A673 (cell line): ENCODE measurements at regions not wholly inside any gene's neighbourhood (a gene's known extent, or its start where the extent isn't known, plus 50 kb on each side); places are given as distances from the start of the nearest gene placed in this dataset.

ENCODE experiments used
- BruUV-seq: library from RNA; stranded (reverse); fragments of 400-500 nt; replicated peaks from 2 replicates; lab custom pipeline; 2021; lab: Mats Ljungman, UMichigan
- CTCF ChIA-PET: fragments of 300-600 bp; sonication (Branson Sonifier 250); formaldehyde crosslinking; loops from one replicate; lab custom pipeline; 2022; ENCODE audit warnings: antibody characterized with exemption; lab: Charles Lee
- POLR2A ChIA-PET: fragments of 300-600 bp; sonication (Branson Sonifier 250); formaldehyde crosslinking; loops from one replicate; lab custom pipeline; 2022; ENCODE audit warnings: antibody characterized with exemption; ENCODE audit not compliant: low non-redundant PET; lab: Charles Lee
- DNase-seq: peaks from one replicate; pipeline ENCODE4 v3.0.0-alpha.2; 2015; ENCODE audit warnings: low spot score
- H3K27ac ChIP-seq: fragments of 200-600 bp; sonication (generic); 2 replicates; pipeline ENCODE4 v1.5.1; 2016; ENCODE audit warnings: mixed run types, low read depth, mild to moderate bottlenecking, mixed read lengths, antibody characterized with exemption, low read length; ENCODE audit not compliant: poor library complexity, severe bottlenecking
- H3K27me3 ChIP-seq: fragments of 200-600 bp; sonication (generic); replicated peaks from 2 replicates; pipeline ENCODE4 v1.6.1; 2017; ENCODE audit warnings: mixed run types, low read depth, mild to moderate bottlenecking, mixed read lengths, antibody characterized with exemption, low read length; ENCODE audit not compliant: insufficient read depth, poor library complexity
- H3K36me3 ChIP-seq: fragments of 200-600 bp; sonication (generic); 2 replicates; pipeline ENCODE4 v1.6.1; 2016; ENCODE audit warnings: mixed run types, mild to moderate bottlenecking, mixed read lengths, antibody characterized with exemption, low read length; ENCODE audit not compliant: insufficient read depth, poor library complexity, severe bottlenecking
- H3K4me1 ChIP-seq: fragments of 200-600 bp; sonication (generic); 2 replicates; pipeline ENCODE4 v1.6.1; 2017; ENCODE audit warnings: mixed run types, mild to moderate bottlenecking, mixed read lengths, antibody characterized with exemption, low read length; ENCODE audit not compliant: insufficient read depth, poor library complexity, severe bottlenecking
- H3K4me3 ChIP-seq: fragments of 200-600 bp; sonication (generic); 2 replicates; pipeline ENCODE4 v1.5.1; 2016; ENCODE audit warnings: low read depth, mixed run types, mild to moderate bottlenecking, mixed read lengths, low read length; ENCODE audit not compliant: poor library complexity, severe bottlenecking
- H3K9me3 ChIP-seq: fragments of 200-600 bp; sonication (generic); 2 replicates; pipeline ENCODE4 v1.6.1; 2016; ENCODE audit warnings: mixed run types, low read depth, mild to moderate bottlenecking, mixed read lengths, antibody characterized with exemption, low read length; ENCODE audit not compliant: poor library complexity, severe bottlenecking
- EZH2 ChIP-seq: fragments of 200-600 bp; sonication (generic); IDR thresholded peaks from 2 replicates; pipeline ENCODE4 v1.6.1; 2017; ENCODE audit warnings: borderline replicate concordance, low read depth, mild to moderate bottlenecking, mixed read lengths, antibody characterized with exemption, low read length; ENCODE audit not compliant: poor library complexity, severe bottlenecking
- intact Hi-C: fragments of 100-400 bp; cut with micrococcal nuclease; formaldehyde crosslinking; loops from one replicate; pipeline ENCODE4 v1.10.0; 2022; ENCODE audit not compliant: unreplicated experiment
- TF ChIP-seq, protein P1 (sequence below): fragments of 300-800, 200-600 bp; sonication (generic); conservative IDR thresholded peaks from 2 replicates; pipeline ENCODE4 v1.5.1; 2017; ENCODE audit warnings: low read depth, mild to moderate bottlenecking, antibody characterized with exemption, low read length, moderate library complexity, mixed read lengths

DNA sequence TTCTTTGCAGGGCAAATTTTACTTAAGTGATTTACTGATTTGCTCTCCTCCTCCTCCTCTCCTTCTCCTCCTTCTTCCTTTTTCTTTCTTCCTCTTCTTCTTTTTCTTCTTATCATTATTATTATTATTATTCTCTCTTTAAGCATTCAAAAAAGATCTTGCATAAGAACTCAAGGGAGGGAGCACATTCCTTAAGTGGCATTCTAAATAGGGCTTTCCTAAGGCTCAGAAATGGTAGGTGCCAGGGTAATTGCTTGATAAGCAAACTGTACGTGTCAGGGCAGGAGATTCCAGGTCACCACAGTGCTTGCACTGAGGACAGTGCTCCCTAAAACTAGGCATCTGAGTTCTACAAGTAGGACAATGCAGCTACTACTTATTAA is 92.4 kb downstream of the SPTSSA start:
- H3K4me3 ChIP-seq: no peak overlapping the region
- intact Hi-C loops: no loop called here
- H3K36me3 ChIP-seq: no peaks in the 10 kb centered on the region
- TF ChIP-seq EZH2: no peak
- TF ChIP-seq, protein P1, sequence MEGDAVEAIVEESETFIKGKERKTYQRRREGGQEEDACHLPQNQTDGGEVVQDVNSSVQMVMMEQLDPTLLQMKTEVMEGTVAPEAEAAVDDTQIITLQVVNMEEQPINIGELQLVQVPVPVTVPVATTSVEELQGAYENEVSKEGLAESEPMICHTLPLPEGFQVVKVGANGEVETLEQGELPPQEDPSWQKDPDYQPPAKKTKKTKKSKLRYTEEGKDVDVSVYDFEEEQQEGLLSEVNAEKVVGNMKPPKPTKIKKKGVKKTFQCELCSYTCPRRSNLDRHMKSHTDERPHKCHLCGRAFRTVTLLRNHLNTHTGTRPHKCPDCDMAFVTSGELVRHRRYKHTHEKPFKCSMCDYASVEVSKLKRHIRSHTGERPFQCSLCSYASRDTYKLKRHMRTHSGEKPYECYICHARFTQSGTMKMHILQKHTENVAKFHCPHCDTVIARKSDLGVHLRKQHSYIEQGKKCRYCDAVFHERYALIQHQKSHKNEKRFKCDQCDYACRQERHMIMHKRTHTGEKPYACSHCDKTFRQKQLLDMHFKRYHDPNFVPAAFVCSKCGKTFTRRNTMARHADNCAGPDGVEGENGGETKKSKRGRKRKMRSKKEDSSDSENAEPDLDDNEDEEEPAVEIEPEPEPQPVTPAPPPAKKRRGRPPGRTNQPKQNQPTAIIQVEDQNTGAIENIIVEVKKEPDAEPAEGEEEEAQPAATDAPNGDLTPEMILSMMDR: no peak
- no TSS peak for BruUV-seq
- H3K27ac ChIP-seq: no peak overlapping the region
- POLR2A ChIA-PET: no interaction called here
- no peak for DNase-seq
- no peaks in the 10 kb centered on the region for H3K9me3 ChIP-seq
- no peaks in the 10 kb centered on the region for H3K4me1 ChIP-seq
- CTCF ChIA-PET: no interaction called here
- H3K27me3 ChIP-seq: no peaks in the 10 kb centered on the region

GRCh38 chr14:34368971-34369647 is 92.9 kb downstream of the SPTSSA start:
- TF ChIP-seq EZH2: no peak
- TF ChIP-seq, protein P1: no peak
- intact Hi-C loops: no loop called here
- BruUV-seq: no TSS peak
- ChIA-PET POLR2A (no interaction called here), CTCF (no interaction called here)
- H3K4me1 ChIP-seq: no peaks in the 10 kb centered on the region
- no peak overlapping the region for H3K27ac ChIP-seq
- no peak overlapping the region for H3K4me3 ChIP-seq
- H3K36me3 ChIP-seq: no peaks in the 10 kb centered on the region
- DNase-seq: no peak
- H3K27me3 ChIP-seq: no peaks in the 10 kb centered on the region
- no peaks in the 10 kb centered on the region for H3K9me3 ChIP-seq

GRCh38 chr14:34368115-34368970 is 93.7 kb downstream of the SPTSSA start:
- TF ChIP-seq, protein P1: no peak
- no peak for TF ChIP-seq EZH2
- Histone ChIP-seq H3K27me3 (no peaks in the 10 kb centered on the region), H3K27ac (no peak overlapping the region), H3K9me3 (no peaks in the 10 kb centered on the region), H3K36me3 (no peaks in the 10 kb centered on the region), H3K4me3 (no peak overlapping the region), H3K4me1 (no peaks in the 10 kb centered on the region)
- intact Hi-C loops: no loop called here
- CTCF ChIA-PET: interaction anchor here (0.7 kb wide), 1 partner anchor 45 kb away, joined by 4 read pairs; no protein-coding TSS in a partner anchor
- no peak for DNase-seq
- POLR2A ChIA-PET: no interaction called here
- BruUV-seq: no TSS peak
